ENCODE measurements at regions not wholly inside any gene's neighbourhood (a gene's known extent, or its start where the extent isn't known, plus 50 kb on each side); places are given as distances from the start of the nearest gene placed in this dataset.

DNA sequence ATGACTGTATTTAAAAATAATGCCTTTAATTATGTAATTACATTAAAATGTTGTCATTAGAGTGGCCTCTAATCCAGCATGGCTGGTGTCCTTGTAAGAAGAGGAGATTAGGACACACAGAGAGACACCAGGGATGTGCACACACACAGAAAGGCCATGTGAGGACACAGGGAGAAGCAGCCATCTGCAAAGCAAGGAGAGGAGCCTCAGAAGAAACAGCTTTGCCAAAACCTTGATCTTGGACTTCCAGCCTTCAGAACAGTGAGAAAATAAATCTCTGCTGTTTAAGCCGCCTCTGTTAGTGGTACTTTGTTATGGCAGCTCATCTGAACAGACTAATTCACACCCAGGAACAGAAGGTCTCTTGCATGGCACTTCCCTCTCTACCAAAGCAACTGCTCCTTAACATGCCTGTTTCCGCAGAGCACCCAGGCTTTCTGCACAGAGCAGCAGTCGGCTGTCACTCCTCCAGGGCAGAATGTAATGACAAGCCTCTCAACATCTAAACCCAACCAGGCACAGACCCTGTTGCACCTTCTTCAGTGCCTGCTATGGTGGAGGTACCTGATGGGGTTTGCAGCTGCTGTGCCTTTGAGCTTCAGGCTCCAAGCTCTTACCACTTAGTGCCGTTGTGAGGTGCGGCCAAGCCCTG is 377.7 kb downstream of the TDRD15 start:
- TF ChIP-seq, protein P1, sequence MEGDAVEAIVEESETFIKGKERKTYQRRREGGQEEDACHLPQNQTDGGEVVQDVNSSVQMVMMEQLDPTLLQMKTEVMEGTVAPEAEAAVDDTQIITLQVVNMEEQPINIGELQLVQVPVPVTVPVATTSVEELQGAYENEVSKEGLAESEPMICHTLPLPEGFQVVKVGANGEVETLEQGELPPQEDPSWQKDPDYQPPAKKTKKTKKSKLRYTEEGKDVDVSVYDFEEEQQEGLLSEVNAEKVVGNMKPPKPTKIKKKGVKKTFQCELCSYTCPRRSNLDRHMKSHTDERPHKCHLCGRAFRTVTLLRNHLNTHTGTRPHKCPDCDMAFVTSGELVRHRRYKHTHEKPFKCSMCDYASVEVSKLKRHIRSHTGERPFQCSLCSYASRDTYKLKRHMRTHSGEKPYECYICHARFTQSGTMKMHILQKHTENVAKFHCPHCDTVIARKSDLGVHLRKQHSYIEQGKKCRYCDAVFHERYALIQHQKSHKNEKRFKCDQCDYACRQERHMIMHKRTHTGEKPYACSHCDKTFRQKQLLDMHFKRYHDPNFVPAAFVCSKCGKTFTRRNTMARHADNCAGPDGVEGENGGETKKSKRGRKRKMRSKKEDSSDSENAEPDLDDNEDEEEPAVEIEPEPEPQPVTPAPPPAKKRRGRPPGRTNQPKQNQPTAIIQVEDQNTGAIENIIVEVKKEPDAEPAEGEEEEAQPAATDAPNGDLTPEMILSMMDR (conservative IDR thresholded peaks at IDR 0.05; ENCODE audit: low read length) = no peak
- no peak for DNase-seq (ENCODE audit: low read depth)
- no peak overlapping the region for H3K4me3 ChIP-seq (ENCODE audit: low read length)

DNA sequence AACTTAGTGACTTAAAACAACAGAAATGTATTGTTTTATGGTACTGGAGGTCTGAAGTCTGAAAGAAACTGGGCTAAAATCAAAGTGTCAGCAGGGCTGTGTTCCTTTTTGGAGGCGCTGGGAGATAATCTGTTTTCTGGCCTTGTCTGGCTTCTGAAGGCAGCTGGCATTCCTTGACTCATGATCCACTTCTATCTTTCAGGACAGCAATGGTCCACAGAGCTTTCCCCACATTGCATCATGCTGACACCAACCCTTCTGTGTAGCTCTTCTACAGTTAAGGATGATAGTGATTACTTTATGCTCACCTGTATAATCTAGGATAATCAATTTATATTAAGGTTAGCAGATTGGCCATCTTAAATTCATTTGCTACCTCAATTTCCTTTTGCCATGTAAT is 392.1 kb downstream of the TDRD15 start:
- no peak overlapping the region for H3K4me3 ChIP-seq (ENCODE audit: low read length)
- TF ChIP-seq, protein P1 (conservative IDR thresholded peaks at IDR 0.05; ENCODE audit: low read length) = no peak
- no peak for DNase-seq (ENCODE audit: low read depth)

DNA sequence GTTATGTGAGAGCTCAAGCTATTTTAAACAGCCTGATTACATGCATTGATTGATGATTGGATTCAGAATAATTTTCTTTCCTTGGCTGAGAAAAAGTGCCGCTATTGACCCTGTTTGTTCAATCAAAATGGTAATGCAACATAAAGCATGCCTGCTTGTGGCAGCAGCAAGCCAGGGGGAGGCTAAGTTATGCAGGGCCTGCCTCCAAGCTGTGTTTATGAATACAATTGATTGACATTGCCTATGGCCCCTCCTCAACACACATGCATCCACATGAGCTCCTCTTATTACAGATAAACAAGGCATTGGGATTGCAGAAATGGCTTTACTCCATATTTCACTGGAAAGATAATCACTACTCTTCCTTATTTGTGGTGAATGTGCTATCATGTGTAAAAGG is 395.6 kb downstream of the TDRD15 start:
- no peak for DNase-seq (ENCODE audit: low read depth)
- TF ChIP-seq, protein P1 (conservative IDR thresholded peaks at IDR 0.05; ENCODE audit: low read length) = no peak
- no peak overlapping the region for H3K4me3 ChIP-seq (ENCODE audit: low read length)

DNA sequence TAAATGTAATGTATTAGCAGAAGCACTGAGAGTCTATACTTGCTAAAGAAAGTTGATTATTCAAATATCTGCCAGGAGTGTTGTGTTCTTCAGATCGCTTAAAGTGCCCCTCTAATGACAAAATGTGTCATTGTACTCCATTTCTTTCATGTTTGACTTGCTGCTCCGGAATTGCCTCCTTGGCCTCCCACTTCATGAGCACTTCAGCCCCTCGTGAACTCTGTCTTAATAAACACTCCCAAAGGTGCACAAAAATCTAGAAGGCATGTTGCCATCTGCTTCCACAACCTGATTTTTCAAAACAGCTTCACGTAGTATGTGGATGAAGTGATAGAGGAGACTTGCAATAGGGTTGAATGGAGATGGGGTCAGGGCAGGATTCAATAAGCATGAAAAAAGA is 396.1 kb downstream of the TDRD15 start:
- TF ChIP-seq, protein P1 (conservative IDR thresholded peaks at IDR 0.05; ENCODE audit: low read length) = no peak
- H3K4me3 ChIP-seq (ENCODE audit: low read length) = no peak overlapping the region
- DNase-seq (ENCODE audit: low read depth) = no peak

DNA sequence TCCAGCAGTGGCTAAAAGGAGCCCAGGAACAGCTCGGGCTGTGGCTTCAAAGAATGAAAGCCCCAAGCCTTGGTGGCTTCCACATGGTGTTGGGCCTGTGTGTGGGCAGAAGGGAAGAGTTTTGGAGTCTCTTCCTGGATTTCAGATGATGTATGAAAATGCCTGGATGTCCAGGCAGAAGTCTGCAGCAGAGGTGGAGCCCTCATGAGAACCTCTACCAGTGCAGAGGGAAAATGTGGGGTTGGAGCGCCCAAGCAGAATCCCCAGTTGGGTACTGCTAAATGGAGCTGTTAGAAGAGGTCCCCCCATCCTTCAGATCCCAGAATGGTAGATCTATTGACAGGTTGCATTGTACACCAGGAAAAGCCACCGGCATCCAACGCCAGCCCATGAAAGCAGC is 412.1 kb downstream of the TDRD15 start:
- TF ChIP-seq, protein P1 (conservative IDR thresholded peaks at IDR 0.05; ENCODE audit: low read length) = no peak
- no peak for DNase-seq (ENCODE audit: low read depth)
- no peak overlapping the region for H3K4me3 ChIP-seq (ENCODE audit: low read length)

DNA sequence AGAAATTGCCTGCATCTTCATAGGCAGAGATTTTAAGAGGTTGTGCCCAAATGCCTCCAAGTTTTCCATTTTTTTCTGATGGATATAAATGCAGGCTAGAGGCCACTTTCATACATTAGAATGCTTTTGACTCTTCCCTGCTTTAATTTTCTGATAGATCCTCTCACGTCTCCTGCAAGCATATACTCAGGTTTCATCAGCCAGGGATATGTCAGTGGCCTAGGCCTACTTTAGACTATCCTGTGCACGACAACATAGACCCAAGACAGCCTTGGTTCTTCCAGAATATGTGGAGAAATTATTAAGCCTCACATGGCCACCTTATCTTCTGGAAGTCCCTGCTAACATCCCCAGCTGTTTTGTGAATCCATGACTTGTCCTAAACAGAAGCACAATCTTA is 415.9 kb downstream of the TDRD15 start:
- H3K4me3 ChIP-seq (ENCODE audit: low read length) = no peak overlapping the region
- DNase-seq (ENCODE audit: low read depth) = no peak
- TF ChIP-seq, protein P1 (conservative IDR thresholded peaks at IDR 0.05; ENCODE audit: low read length) = no peak

DNA sequence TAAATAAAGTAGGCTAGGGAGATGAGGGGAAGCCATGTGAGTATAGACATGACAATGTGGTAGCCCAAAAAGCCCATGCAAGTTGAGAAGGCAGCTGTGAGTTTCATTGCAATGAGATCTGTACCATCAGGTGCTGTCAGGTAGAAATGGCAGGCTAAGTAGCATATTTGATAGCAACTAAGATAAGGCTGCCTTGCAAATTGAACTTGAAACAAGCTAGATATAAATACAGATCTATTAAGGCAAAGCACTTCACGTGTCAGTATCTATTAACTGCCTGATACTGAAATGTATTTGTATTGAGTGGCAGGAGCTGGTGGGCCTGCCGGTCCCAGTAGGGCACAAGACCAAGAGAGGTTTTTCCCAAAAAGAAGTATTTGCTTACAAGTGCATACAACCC is 419.9 kb downstream of the TDRD15 start:
- TF ChIP-seq, protein P1 (conservative IDR thresholded peaks at IDR 0.05; ENCODE audit: low read length) = no peak
- H3K4me3 ChIP-seq (ENCODE audit: low read length) = no peak overlapping the region
- no peak for DNase-seq (ENCODE audit: low read depth)

Data from AG10803 (cell line).